T-helper 2 cell treated with Interferon-gamma antibody and Interleukin-4, amounts not matched to agents 5 μg/mL and 100 μg/mL, for 36 hours (primary cell): ENCODE measurements at regions not wholly inside any gene's neighbourhood (a gene's known extent, or its start where the extent isn't known, plus 50 kb on each side); places are given as distances from the start of the nearest gene placed in this dataset.
"Not testable (repeated sequence)": the region's sequence is repeated elsewhere in the genome, so short reads cannot be mapped to it uniquely, and the experiment has no call there.

Source experiments
- DNase-seq: peaks from one replicate; pipeline ENCODE4 v3.0.0; 2021; ENCODE audit warnings: low spot score
- H3K27ac Mint-ChIP-seq: one replicate; pipeline ENCODE4 v1.8.0; 2021; ENCODE audit warnings: mild to moderate bottlenecking, mixed read lengths
- H3K27me3 Mint-ChIP-seq: one replicate; pipeline ENCODE4 v1.8.0; 2021; ENCODE audit warnings: low read depth, mixed read lengths
- H3K36me3 Mint-ChIP-seq: one replicate; pipeline ENCODE4 v1.8.0; 2021; ENCODE audit warnings: low read depth, mixed read lengths
- H3K4me1 Mint-ChIP-seq: one replicate; pipeline ENCODE4 v1.8.0; 2021; ENCODE audit warnings: low read depth, mixed read lengths
- H3K4me3 Mint-ChIP-seq: one replicate; pipeline ENCODE4 v1.8.0; 2022; ENCODE audit warnings: mild to moderate bottlenecking, moderate library complexity, mixed read lengths
- H3K9me3 Mint-ChIP-seq: one replicate; pipeline ENCODE4 v1.8.0; 2021; ENCODE audit warnings: mixed read lengths

DNA sequence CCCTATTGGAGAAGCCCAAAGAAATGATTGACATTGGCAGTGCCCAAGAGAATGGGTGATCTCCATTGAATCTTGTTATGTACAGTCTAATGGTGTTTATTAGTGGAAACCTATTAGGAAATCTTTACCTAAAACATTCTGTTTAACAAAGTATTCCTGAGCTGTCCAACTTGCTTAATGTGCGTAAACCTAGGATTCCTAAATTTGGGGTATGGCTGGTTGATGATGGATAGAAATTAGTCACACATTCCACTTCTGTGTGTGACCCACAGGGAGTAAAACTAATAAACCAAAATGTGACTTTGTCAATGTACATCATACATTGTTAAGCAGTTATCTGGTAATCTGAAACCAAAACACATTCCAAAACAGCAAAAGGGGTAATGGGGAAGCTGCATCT, 761.3 kb downstream of the FSCB start:
- no peaks in the 10 kb centered on the region for H3K27me3 Mint-ChIP-seq
- no peaks in the 10 kb centered on the region for H3K4me1 Mint-ChIP-seq
- H3K36me3 Mint-ChIP-seq: no peaks in the 10 kb centered on the region

DNA sequence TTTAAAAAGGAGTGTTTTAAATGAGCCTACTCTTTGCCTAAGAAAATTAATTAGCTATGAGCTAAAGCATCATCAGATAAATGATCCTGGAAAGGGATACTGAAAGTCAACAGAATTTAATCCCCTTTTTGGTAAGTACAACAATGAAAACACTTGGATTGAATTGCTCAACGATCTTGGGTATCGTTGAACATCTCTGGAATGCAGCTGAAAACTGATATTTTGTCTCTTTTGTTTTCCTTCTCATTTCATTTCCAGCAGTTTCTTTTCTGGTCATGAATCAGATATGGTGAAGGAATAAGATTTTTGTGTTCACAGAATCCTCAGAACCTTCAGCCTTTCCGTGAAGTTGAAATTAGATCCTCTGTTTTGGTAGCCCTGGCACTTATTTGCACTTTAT, 771.2 kb downstream of the FSCB start:
- Mint-ChIP-seq H3K36me3 (no peaks in the 10 kb centered on the region), H3K9me3 (peaks cover 18% of the 10 kb centered on the region), H3K27me3 (no peaks in the 10 kb centered on the region), H3K27ac (no peak overlapping the region), H3K4me1 (no peaks in the 10 kb centered on the region), H3K4me3 (no peak overlapping the region)
- DNase-seq: no peak

More for the DNA sequence above, 761.3 kb downstream of the FSCB start:
- no peak overlapping the region for H3K27ac Mint-ChIP-seq
- peaks cover 26% of the 10 kb centered on the region for H3K9me3 Mint-ChIP-seq
- no peak for DNase-seq
- no peak overlapping the region for H3K4me3 Mint-ChIP-seq

DNA sequence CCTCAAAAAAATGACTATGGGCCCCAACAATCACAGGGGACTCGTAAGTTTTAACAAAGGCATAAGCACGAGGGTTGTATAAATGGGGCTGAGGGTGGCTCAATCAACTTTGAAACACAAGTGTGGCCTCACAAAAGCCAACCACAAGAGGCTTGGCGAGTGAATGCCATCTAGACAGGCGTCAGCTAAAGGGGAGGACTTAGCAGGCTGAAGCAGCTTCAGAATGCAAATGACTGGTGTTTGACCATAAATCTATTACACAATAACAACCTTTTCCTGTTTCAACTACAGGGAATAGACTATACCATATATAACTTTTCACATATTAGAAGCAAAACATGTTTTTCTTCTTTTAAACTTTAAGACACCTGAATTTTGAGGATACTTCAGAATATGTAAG, 777.9 kb downstream of the FSCB start:
- no peaks in the 10 kb centered on the region for H3K36me3 Mint-ChIP-seq
- DNase-seq: no peak
- H3K9me3 Mint-ChIP-seq: peaks cover 3% of the 10 kb centered on the region
- H3K27me3 Mint-ChIP-seq: no peaks in the 10 kb centered on the region
- no peak overlapping the region for H3K27ac Mint-ChIP-seq
- H3K4me1 Mint-ChIP-seq: no peaks in the 10 kb centered on the region
- no peak overlapping the region for H3K4me3 Mint-ChIP-seq

DNA sequence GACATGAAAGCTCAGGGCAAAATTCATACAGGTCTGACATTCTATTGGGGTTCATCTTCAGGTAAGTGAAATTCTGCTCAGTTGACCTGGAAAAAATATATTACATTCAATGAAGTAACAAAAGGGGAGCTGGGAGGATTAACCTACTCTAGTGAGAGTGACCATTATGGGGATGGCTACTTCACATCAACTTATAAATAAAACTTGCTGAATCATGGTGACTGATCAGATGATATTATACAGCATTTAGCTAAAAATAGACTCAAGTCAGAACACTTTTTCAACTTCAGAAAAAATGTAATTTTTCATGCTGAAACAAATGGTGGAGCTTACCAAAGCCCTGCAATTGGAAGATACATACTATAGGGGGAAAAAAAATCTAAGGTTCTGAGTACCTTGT, 800.2 kb downstream of the FSCB start:
- Mint-ChIP-seq H3K36me3 (no peaks in the 10 kb centered on the region), H3K27me3 (no peaks in the 10 kb centered on the region), H3K4me3 (no peak overlapping the region), H3K27ac (no peak overlapping the region), H3K4me1 (no peaks in the 10 kb centered on the region), H3K9me3 (peaks cover 13% of the 10 kb centered on the region)
- DNase-seq: no peak

DNA sequence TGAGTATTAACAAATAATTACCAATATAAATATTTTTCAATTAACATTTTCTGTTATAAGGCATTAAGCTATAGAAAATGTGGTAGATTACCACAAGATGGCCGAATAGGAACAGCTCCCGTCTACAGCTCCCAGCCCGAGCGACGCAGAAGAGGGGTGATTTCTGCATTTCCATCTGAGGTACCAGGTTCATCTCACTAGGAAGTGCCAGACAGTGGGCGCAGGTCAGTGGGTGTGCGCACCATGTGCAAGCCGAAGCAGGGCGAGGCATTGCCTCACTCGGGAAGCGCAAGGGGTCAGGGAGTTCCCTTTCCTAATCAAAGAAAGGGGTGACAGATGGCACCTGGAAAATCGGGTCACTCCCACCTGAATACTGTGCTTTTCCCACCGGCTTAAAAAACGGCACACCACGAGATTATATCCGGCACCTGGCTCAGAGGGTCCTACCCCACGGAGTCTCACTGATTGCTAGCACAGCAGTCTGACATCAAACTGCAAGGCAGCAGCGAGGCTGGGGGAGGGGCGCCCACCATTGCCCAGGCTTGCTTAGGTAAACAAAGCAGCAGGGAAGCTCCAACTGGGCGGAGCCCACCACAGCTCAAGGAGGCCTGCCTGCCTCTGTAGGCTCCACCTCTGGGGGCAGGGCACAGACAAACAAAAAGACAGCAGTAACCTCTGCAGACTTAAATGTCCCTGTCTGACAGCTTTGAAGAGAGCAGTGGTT, 808.4 kb downstream of the FSCB start:
- not testable (repeated sequence) for H3K4me1 Mint-ChIP-seq, H3K27ac Mint-ChIP-seq, DNase-seq, H3K4me3 Mint-ChIP-seq, H3K27me3 Mint-ChIP-seq, H3K36me3 Mint-ChIP-seq
- peaks cover 25% of the 10 kb centered on the region for H3K9me3 Mint-ChIP-seq

DNA sequence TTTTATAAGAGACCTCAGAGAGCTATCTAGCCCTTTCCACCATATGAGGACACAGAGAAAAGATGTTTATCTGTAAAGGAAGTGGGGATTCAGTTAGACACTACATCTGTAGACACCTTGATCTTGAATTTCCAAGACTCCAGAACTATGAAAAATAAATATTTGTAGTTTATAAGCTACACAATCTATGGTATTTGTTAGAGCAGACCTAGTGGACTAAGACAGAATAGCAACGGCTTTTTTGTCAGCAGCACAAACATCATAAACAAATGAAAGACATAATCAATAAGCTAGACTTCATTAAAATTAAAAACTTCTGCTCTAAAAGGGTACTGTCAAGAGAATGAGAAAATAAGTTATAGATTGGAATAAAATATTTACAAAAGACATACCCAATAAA, 810.1 kb downstream of the FSCB start:
- DNase-seq: no peak
- Mint-ChIP-seq H3K36me3 (no peaks in the 10 kb centered on the region), H3K4me3 (no peak overlapping the region), H3K9me3 (peaks cover 33% of the 10 kb centered on the region), H3K27ac (no peak overlapping the region), H3K27me3 (no peaks in the 10 kb centered on the region), H3K4me1 (no peaks in the 10 kb centered on the region)

DNA sequence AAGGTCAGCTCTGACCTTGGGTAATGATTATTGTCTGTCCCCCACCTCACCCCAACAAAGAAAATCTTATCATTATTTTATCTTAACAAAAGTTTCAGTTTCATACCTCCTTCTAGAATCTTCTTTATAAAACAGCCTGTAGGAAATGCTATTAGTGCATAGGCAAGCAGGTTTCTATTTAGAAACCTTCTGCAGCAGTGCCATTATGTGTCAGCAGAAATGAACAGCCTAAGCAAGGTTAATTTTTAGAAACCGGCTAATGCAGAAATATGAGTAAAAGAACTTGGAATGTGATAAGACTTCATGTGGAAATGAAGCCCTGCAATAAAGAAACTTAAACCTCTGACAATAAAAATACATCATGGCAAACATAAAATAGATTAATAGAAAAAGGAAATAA, 814.4 kb downstream of the FSCB start:
- Mint-ChIP-seq H3K4me1 (no peaks in the 10 kb centered on the region), H3K36me3 (no peaks in the 10 kb centered on the region), H3K27me3 (no peaks in the 10 kb centered on the region), H3K4me3 (no peak overlapping the region), H3K27ac (no peak overlapping the region), H3K9me3 (peaks cover 42% of the 10 kb centered on the region)
- DNase-seq: no peak

DNA sequence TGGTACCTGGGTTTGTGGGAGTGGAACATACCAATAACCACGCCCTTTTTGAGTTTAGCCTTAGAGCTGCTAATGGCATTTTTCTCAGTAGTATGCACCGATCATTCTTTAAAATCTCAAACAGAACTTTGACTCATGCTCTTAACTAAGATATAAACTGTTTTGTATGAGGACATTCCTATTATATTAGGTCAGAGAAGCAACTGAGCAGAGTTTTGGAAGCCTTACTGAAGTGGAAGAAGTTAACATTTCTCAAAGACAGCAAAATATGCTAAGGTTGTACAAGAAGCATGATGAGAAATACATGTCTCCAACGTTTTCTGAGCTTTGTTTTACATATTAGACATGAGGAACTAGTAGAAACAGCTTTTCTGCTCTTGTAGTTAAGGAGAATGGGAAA, 819.2 kb downstream of the FSCB start:
- no peak for DNase-seq
- Mint-ChIP-seq H3K9me3 (peaks cover 26% of the 10 kb centered on the region), H3K27ac (no peak overlapping the region), H3K4me1 (no peaks in the 10 kb centered on the region), H3K27me3 (no peaks in the 10 kb centered on the region), H3K36me3 (no peaks in the 10 kb centered on the region), H3K4me3 (no peak overlapping the region)

DNA sequence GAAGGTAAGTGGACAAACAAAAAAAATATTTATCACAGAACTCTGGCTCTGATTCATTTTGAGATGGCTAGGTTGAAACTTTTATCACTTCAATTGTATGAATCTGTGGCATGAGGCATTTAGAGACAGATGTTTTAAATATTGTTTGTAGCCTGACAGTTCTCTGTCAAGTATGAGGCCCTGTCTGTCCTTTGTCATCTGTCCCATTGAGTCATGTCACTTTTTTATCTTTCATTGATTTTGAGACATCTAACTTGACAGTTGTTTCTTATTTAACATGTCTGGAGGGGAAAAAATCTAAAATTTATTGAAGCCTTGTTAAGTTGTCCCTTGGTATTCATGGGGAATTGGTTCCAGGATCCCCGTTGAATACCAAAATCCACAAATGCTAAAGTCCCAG, 829.5 kb downstream of the FSCB start:
- no peak for DNase-seq
- H3K36me3 Mint-ChIP-seq: no peaks in the 10 kb centered on the region
- H3K9me3 Mint-ChIP-seq: peaks cover 24% of the 10 kb centered on the region
- no peaks in the 10 kb centered on the region for H3K4me1 Mint-ChIP-seq
- no peaks in the 10 kb centered on the region for H3K27me3 Mint-ChIP-seq
- H3K27ac Mint-ChIP-seq: no peak overlapping the region
- H3K4me3 Mint-ChIP-seq: no peak overlapping the region

DNA sequence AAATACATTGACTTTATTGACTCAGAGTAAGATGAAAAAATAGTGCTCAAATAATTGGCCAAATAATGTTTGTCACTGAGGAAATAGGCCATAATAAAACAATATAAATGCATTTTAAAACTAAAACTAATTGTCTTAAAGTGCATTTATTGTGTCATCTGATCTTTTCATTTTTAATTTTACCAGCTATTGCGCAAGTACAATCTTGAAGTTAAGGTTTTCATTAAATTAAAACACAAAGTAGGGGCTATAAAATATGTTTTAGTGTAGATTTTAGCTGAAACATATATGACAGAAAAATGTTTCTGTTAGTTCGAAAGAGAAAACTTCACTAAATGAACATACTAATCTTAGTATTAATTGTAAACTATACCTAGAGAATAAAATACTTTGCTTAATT, 832.8 kb downstream of the FSCB start:
- Mint-ChIP-seq H3K9me3 (peaks cover 28% of the 10 kb centered on the region), H3K27me3 (no peaks in the 10 kb centered on the region), H3K4me3 (no peak overlapping the region), H3K4me1 (no peaks in the 10 kb centered on the region), H3K27ac (no peak overlapping the region), H3K36me3 (no peaks in the 10 kb centered on the region)
- DNase-seq: no peak

DNA sequence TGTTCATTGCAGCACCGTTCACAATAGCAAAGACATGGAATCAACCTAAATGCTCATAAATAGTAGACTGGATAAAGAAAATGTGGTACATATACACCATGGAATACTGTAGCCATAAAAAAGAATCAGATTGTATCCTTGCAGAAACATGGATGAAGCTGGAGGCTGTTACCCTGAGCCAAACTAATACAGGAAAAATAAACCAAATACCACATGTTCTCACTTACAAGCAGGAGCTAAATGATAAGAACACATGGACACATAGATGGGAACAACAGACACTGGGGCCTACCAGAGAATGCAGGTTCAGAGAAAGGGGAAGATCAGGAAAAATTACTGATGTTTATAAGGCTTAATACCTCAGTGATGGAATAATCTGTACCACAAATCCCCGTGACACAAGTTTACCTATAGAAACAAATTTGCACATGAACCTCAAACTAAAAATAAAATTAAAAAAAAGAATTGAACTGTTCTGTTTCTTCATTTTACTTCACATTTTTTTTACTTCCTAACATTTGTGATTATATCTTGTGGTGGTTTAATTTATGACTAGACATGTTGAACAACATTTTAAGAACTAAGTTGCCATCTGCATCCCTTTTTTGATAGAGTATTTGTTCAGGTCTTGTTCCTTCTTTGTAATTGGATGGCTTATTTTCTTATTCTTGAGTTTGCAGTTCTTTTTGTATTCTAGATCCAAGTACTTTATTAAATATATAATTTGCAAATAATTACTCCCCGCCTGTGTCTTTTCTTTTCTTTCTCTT, 835.2 kb downstream of the FSCB start:
- Mint-ChIP-seq H3K9me3 (peaks cover 40% of the 10 kb centered on the region), H3K4me3 (no peak overlapping the region), H3K27ac (no peak overlapping the region), H3K36me3 (no peaks in the 10 kb centered on the region), H3K4me1 (no peaks in the 10 kb centered on the region), H3K27me3 (no peaks in the 10 kb centered on the region)
- DNase-seq: no peak

DNA sequence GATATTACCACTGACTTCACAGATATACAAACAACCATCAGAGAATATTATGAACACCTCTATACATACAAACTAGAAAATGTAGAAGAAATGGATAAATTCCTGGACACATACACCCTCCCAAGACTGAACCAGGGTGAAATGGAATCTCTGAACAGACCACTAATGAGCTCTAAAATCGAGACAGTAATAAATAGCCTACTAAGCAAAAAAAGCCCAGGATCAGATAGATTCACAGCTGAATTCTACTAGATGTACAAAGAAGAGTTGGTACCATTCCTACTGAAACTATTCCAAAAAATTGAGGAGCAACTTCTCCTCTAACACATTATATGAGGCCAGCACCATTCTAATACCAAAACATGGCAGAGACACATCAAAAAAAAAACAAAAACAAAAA, 837.7 kb downstream of the FSCB start:
- Mint-ChIP-seq H3K9me3 (peaks cover 44% of the 10 kb centered on the region), H3K4me3 (no peak overlapping the region), H3K27me3 (no peaks in the 10 kb centered on the region), H3K27ac (no peak overlapping the region), H3K4me1 (no peaks in the 10 kb centered on the region), H3K36me3 (no peaks in the 10 kb centered on the region)
- DNase-seq: no peak

DNA sequence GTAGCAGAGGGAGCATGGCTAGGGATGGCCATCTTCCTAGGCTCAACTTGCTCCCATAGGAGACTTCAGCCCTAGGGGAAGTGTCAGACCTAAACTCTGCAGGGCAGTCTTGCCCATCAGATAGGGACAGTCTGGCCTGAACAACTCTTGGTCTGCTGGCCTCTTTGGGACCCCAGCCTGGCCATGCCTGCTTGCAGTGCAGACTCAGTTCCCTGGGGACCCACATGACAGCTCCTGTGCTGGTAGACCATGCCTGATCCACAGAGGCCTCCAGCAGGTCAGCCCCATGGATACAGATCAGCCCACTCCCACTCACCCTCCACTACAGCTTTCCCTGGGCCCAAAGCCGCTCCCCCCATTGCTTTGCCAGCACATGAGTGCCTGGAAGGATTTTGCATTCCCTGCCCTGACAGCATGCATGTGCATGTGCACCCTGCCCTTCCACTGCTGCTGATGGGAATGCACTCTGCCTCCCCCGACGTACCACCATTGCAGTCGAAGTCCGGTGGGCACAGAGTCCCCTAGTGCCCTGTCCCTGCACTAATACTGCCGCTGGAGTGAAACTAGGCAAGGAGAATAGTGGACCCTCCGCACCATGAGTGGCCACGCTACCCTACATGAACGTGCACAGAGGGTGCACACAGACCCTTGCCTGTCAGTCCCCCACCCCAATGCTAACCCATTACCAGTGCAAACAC, 841.4 kb downstream of the FSCB start:
- DNase-seq: no peak
- Mint-ChIP-seq H3K4me3 (no peak overlapping the region), H3K27ac (no peak overlapping the region), H3K9me3 (peaks cover 48% of the 10 kb centered on the region), H3K4me1 (no peaks in the 10 kb centered on the region), H3K36me3 (no peaks in the 10 kb centered on the region), H3K27me3 (no peaks in the 10 kb centered on the region)

DNA sequence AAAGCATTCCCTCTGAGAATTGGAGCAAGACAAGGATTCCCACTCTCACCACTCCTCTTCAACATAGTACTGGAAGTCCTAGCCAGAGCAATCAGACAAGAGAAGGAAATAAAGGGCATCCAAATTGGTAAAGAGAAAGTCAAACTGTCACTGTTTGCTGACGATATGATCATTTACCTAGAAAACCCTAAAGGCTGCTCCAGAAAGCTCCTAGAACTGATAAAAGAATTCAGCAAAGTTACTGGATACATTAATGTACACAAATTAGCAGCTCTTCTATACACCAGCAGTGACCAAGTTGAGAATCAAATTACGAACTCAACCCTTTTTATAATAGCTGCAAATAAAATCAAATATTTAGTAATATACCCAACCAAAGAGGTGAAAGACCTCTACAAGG, 851.9 kb downstream of the FSCB start:
- H3K4me1 Mint-ChIP-seq, H3K36me3 Mint-ChIP-seq, H3K4me3 Mint-ChIP-seq, DNase-seq, H3K27me3 Mint-ChIP-seq, H3K27ac Mint-ChIP-seq: not testable (repeated sequence)
- H3K9me3 Mint-ChIP-seq: peaks cover 69% of the 10 kb centered on the region
